COR-L47 (cell line): ENCODE measurements at regions not wholly inside any gene's neighbourhood (a gene's known extent, or its start where the extent isn't known, plus 50 kb on each side); places are given as distances from the start of the nearest gene placed in this dataset.
"Not testable (repeated sequence)": the region's sequence is repeated elsewhere in the genome, so short reads cannot be mapped to it uniquely, and the experiment has no call there.

Experiments used
- DNase-seq: peaks from one replicate; lab custom pipeline; 2025; lab: John Stamatoyannopoulos, UW

DNA sequence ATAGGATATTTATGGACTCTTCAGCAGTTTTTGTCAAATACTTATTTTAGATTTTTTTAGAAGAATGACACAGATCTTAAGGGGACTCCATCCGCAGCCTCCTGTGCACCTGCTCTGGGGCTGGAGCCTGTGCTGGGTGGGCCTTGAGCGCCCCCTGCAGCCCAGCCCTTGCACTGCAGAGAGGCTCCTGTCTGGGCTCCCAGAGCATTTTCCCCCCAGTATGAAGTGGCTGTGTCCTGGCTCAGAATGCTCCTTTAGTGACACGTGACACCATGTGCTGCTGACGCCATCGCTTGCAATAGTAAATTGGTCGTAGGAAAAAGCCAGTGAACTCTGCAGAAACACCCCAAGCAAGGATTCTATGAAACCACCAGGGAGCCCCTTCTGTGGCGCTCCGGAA lies 479.7 kb downstream of the TMEM121 start:
- DNase-seq: not testable (repeated sequence)

DNA sequence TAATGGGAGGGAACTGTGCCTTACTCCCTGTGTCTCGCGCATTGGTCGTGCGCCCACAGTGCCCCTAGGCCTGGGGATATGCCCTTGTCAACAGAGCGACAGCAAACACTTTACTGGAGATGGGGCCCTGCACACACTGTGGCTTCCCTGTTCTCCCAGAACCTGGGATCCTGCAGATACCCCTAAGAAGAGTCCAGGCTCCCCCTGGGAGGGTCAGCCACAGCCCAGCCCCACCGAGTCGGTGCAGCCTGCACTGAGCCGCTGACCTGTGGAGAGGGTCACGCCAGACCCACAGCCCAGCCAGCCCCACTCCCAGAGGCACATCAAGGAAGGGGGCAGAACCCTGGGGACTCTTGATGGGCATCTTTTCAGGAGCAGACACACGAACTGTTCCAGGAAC lies 480.3 kb downstream of the TMEM121 start:
- not testable (repeated sequence) for DNase-seq

DNA sequence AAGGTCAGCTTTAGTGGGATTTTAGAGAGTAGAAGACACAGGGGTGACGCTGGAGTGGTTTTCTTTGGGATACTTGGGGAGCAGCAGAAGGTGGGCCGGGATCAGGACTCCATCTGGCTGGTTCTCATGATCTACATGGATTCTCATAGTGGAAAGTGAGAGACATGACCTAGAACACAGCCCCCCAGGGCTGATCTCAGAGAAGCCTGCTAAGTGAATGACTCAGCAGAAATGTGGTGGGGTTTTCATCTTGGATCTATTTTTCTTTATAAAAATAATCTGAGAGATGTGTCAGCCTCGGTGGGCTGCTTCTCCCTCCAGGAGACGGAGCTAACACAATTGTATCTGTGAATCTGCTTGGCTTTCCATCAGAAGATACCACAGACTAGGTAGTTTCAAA lies 484.4 kb downstream of the TMEM121 start:
- DNase-seq: no peak

DNA sequence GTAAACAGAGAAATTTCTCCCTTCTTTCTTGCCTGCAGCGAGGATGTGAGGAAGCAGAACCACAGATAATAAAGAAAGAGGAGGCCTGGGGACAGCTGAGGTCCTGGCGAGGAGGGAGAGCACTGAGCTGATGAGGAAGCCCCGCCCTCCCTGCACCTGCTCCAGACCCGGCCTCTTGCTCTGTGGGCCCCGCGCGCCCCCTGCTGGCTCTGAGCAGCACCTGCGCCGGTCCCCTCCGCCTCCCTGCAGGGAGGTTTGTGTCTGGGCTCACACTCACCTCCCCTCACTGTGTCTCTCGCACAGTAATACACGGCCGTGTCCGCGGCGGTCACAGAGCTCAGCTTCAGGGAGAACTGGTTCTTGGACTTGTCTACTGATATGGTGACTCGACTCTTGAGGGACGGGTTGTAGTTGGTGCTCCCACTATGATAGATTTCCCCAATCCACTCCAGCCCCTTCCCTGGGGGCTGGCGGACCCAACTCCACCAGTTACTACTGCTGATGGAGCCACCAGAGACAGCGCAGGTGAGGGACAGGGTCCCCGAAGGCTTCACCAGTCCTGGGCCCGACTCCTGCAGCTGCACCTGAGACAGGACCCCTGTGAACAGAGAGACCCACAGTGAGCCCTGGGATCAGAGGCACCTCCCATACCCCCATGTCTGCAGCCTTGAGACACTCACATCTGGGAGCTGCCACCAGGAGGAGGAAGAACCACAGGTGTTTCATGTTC lies 485.4 kb downstream of the TMEM121 start:
- DNase-seq: peak; percentile 75

DNA sequence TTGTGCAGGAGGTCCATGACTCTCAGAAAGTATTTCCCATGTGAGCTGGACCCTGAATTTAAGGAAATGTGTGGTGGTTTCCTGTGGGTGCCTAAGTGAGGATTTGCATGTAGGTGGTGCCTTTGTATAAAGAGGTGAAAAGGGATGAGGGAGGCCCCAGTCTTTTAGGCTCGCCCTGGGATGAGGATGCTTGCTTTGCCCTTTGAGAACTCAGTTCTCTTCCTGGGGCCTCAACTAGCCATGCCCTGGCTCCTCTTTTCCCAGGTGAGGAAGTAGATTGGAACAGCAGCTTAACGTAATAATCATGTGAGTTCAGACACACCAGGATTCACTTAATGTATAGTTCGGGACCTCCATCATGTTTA lies 486.0 kb downstream of the TMEM121 start:
- not testable (repeated sequence) for DNase-seq

DNA sequence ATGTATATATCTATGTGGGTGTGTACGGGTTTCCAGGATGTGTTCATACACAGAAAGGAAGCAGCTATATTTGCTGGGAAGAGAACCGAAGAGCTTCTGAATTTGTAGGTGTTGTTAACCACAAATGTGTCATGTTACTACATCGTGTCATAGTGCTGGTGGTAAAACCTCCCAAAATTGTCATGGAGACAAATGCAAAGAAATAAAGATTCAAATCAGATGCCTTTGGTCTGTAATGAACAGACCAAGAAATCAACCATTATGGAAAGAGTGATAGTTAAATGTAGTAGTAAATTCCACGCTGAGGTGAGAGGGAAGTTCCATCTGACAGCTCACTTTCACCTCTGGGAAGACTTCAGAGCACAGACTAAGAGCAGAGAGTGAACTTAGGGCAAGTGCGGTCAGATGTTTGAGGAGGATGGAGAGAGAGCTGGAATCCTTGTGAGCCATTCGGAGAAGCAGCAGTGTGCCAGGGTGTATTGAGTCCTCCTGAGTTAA lies 487.5 kb downstream of the TMEM121 start:
- no peak for DNase-seq

DNA sequence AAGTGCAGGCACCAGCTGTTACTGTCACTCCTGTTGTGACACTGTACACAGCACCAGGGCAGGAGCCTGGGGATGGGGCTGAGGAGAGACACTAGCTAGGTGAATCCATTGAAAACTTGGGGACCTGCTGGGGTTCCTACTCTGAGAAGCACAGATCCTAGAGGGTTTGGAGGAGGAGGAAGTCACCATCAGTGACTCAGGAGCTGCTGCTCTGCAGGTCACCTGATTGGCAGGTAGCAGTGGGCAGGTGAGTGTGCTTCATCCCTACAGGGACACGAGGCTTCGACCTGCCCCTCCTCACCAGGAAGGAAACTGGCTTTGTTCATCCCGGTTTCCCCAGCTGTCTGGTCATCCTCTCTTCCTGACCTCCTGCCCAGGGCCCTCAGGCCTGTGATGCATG lies 491.6 kb downstream of the TMEM121 start:
- not testable (repeated sequence) for DNase-seq

DNA sequence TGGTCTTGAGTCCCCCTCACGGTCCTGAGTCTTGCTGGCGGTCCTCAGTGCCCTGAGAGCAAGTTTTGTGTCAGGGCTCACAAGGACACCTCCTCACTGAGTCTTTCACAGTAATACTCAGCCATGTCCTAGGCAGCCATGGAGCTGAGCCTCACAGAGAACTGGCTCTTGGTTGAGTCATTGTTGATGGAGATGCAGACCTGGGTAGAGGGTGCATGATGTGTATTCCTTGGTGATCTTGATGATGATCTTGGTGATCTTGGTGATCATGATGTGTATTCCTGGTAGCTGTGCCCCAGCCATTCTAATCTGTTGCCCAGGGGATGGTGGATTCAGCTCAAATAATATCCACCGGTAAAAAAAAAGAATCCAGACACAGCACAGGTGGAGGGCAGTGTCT lies 495.4 kb downstream of the TMEM121 start:
- DNase-seq: no peak

DNA sequence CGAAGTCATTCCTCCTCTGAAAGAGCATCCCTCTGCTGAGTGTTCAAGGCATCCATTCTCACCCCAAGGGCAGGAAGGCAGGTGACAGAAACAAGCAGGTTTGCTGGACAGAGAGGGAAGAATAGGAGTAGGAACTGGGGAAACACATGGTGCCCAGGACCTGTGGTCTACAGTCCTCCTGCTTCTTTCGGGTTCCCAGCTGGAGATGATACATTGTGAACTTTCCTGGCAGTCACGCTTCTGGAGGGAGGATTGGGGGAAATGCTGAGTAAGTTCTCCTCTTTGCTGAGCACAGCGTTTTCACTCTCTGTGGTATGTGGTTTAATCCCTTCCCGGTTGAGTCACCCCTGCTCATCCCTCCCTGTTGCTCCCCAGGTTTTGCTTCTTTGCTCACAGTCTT lies 496.3 kb downstream of the TMEM121 start:
- DNase-seq: not testable (repeated sequence)

DNA sequence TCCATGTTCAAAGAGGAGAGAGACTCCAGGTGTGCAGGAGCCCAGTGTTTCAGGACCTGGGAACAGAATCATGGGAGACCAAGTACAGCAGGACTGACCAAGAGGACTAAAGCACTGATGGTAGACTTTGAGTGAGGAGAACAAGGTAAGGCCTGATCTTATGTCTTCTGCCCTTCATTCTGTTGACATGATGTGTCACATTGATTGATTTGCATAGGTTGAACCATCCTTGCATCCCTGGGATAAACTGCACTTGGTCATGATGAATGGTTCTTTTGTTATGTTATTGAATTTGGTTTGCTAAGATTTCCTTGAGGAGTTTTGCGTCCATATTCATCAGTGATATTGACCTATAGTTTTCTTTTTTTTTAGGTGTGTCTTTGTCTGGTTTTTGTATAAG lies 497.0 kb downstream of the TMEM121 start:
- no peak for DNase-seq

DNA sequence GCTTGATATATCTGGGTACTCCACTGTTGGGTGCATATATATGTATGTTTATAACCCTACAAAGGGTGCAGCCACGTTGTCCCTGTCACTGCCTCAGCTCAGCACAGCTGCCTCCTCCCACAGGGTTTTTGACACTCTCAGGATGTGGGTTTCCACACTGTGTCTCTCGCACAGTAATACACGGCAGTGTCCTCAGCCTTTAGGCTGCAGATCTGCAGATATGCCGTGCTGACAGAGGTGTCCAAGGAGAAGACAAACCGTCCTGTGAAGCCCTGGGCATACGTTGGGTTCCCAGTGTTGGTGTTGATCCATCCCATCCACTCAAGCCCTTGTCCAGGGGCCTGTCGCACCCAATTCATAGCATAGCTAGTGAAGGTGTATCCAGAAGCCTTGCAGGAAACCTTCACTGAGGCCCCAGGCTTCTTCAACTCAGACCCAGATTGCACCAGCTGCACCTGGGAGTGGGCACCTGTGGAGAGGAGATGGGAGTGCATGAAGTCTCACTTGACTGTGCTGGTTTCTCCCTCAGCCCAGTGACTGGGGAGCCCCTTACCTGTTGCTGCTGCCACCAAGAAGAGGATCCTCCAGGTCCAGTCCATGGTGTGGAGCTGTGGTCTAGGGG lies 498.7 kb downstream of the TMEM121 start:
- DNase-seq: no peak

DNA sequence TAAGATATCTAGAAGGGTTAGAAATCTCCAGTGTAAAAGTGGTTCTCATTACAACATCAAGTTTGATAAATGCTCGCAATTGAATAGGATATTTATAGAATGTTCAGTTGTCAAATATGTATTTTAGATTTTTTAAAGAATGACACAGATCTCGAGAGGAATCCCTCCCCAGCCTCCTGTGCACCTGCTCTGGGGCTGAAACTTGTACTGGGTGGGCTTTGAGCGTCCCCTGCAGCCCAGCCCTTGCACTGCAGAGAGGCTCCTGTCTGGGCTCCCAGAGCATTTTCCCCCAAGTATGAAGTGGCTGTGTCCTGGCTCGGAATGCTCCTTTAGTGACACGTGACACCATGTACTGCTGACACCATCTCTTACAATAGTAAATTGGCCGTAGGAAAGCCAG lies 499.6 kb downstream of the TMEM121 start:
- DNase-seq: no peak

DNA sequence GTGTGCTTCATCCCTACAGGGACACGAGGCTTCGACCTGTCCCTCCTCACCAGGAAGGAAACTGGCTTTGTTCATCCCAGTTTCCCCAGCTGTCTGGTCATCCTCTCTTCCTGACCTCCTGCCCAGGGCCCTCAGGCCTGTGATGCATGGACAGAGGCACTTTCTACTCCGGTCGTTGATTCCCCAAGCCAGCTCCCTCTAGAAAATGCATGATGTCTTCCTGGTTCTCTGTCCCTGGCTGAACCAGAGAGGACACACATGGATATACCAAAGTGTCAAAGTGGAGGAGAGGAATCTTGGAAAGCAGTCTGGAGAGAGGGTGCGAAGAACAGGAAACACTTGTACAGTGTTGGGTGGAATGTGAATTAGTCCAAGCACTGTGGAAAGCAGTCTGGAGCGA lies 501.4 kb downstream of the TMEM121 start:
- not testable (repeated sequence) for DNase-seq

DNA sequence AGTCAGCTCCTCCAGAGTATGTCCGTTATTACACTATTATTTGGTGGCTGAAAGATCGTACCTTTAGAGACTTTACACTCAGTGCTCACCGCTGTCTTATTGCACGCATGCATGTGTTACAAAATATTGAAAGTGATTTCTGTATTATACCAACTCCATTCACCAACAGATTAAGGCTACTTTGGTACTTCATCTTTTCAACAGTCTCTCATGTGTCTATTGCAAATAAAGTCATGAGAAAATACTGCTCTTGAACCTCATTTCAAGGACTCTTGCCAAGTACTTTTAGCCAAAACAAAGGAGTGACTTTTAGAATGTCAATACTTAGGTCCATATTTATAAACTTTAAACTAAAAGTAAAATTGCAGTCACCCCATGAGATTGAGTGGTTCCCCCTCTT lies 503.6 kb downstream of the TMEM121 start:
- no peak for DNase-seq

DNA sequence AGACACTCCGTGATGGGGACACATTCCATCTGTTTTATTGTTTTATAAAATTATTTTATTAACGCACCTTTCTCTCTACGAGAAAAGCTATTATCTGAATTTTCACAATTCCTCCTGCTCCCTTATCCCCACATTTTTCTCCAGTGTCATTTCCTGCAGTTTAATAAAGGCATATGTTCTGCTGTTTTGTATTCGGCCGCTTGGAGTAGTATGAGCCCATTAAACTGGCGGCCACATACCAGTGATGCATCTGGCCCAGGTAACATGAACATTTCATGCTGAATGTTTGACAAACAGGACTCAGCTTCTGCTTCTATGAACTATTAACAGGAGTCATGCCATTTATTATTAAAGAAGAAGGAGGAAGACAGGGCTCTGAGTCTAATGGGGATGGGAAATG lies 511.0 kb downstream of the TMEM121 start:
- peak; percentile 4 for DNase-seq

DNA sequence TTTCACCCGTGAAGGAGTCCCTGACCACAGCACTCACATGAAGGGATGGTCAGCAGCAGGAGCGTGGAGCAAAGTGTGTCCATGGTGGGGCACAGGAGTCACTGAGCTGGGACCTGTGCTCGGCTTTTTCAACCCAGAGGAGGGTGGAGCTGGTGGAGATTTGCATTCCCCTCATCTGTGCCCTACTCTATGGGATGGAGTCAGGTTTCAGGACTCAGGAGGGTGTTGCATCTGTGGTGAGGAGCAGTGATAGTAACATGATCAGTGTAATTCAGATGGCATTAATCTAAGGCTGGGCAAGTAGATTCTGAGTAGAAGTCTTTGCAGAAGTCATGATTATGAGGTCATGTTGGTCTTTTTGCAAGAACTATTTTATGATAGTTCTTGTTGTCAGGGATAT lies 511.9 kb downstream of the TMEM121 start:
- no peak for DNase-seq

DNA sequence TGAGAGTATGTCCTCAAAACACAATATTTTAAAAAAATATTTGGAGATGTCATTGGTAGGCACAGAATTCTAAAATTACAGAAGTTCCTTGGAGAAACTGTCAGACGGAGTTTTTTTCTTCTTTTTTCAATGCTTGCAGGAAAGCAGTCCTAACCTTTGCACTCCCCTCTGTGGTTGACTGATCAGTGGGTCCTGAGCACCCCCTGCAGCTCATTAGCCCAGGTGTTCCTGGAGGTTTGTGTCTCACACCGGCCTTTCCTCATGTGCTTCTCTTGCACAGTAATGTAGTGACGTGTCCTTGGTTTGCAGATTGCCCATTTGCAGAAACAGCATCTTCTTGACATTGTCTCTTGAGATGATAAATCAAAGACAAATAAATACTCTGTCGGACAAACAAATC lies 513.0 kb downstream of the TMEM121 start:
- DNase-seq: peak; percentile 9

DNA sequence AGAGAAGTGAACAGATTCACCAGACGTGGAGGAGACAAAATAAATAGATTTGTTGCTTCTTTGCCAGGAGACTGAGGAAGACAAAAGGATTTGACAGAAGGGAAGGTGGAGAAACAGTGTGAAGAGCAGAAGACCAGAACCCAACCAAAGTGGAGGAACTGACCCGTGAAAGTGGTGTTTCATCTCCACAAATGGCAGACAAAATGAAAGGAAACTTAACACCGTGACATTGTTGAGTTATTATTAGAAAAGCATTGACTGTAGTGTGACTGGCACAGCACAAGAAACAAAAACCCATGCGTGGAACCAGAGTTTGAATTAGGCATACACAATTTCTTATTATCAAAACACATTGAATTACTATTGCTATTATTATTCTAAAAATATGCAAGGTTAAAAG lies 518.1 kb downstream of the TMEM121 start:
- no peak for DNase-seq

DNA sequence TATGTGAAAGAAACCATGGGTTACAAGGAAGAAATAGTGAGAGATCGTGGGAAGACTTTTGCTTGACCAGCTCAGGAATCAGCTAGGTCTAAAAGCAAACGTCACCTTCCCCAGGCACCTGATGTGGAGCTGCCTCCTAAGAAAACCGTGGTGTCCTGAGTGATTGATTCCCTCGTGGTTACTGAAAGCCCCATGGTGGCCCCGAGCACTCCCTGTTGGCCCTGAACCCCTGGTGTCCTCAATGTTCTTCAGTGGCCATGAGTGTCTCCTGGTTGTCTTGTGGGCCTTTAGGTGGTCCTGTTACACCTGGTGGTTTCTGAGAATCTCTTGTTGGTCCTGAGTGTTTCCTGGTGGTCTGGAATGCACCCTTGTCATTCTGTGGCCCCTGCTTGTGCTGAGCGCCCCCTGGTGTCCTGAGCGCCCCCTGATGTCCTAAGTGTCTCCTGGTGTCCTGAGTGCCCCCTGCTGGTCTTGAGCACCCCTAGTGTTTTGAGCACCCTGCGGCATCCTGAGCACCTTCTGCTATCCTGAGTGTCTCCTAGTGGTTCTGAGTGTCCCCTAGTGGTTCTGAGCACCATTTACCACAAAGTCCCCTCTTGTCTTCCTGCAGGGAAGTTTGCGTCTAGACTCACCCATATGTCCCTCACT lies 518.7 kb downstream of the TMEM121 start:
- DNase-seq: peak; percentile 2

DNA sequence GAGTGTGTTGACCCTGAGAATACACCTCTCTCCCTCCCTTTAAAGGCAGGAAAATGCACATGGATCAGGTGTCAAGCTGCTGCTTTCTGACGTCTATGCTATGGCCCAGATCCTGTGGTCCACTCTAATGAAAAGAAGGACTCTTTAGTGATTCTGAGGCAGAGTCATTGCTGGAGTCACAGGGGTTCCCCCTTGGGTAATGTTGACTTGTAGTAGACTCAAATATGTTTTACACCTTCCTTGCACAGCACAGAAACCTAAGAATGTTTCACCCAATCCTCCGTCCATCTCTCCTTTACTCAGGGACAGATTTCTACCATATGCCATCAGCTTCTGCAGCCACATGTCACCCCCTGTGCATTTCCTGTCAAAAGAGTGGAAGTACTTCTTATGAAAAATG lies 525.4 kb downstream of the TMEM121 start:
- DNase-seq: no peak

DNA sequence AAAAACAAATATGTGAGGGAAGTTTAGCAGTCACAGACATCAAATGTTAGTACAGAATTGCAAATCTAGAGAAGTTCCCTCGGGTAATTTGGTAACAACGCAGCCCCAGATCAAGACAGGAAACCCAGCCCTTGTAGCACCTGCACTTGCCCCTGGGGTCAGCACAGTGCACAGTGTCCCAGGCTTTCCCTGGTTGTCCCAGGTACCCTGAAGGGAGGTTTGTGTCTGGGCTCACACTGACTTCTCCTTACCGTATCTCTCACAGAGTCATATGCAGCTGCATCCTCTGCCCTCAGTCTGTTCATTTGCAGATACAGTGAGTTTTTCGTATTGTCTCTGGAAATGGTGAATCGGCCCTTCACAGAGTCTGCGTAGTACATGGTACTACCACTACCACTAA lies 528.9 kb downstream of the TMEM121 start:
- DNase-seq: no peak

DNA sequence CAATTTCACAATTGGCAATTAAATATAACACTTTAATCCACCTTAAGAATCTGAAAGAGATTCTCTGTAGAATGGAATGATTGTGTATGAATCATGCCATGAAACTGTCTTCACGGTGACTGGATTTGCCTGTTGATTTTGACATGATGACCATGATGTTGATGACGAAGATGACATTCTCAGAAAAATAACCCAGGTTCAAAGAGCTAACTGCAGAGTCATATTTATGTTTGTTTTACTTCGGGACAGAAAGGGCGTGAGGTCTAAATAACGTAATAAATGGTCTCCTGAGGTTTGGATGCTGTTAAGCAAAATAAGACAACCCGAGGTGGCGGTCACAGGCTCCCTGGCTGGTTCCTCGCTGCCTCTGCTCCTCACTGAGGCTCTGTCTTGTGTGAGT lies 532.0 kb downstream of the TMEM121 start:
- DNase-seq: no peak

DNA sequence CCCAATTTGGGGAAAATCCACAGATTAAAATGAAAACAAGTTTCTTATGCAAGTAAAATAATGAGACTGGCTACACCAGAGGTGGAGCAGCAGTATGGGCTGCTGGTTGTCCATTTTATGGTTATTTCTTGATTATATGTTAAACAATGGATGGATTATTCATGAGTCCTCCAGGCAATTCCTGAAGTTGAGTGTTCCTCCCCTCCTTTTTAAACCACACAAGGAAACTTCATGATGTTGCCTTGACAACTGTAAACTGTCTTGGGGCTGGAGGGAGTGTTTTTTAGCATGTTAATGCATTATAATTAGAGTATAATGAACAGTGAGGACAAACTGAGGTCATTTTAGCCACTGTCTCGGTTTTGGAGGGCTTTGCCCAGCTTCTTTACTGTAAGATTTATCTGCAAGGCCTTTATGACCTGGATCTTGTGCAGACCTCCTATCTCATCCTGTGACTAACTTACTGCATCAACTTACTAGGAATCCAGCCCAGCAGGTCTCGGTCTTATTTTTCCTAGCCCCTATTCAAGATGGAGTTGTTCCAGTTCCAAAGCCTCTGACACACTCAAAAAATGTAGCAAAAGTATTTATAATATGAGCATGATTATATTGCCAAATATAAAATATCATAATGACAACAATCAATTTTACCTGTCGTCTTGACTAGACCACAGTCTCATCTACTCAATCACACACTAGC lies 534.0 kb downstream of the TMEM121 start:
- DNase-seq: no peak
